HG03439 (cell line): ENCODE measurements at regions not wholly inside any gene's neighbourhood (a gene's known extent, or its start where the extent isn't known, plus 50 kb on each side); places are given as distances from the start of the nearest gene placed in this dataset.

Experiments
- ATAC-seq: cut with Tn5 transposase; IDR thresholded peaks from one replicate; pipeline ENCODE4 v1.9.1; 2021; ENCODE audit warnings: mild to moderate bottlenecking, moderate library complexity; ENCODE audit not compliant: unreplicated experiment

GRCh38 chr12:45585522-45586230 is 143.8 kb upstream of the ARID2 start:
- ATAC-seq, result no peak

DNA sequence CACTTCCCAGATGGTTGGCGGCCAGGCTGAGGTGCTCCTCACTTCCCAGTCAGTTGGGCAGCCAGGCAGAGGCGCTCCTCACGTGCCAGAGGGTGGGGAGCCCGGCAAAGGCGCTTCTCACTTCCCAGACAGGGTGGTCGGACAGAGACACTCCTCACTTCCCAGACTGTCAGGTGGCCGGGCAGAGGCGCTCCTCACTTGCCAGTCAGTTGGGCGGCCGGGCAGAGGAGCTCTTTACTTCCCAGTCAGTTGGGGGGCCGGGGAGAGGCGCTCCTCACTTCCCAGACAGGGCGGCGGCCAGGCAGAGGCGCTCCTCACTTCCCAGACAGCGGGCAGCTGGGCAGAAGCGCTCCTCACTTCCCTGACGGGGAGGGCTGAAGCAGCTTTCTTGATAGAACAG is 143.0 kb upstream of the ARID2 start:
- ATAC-seq, result no peak

DNA sequence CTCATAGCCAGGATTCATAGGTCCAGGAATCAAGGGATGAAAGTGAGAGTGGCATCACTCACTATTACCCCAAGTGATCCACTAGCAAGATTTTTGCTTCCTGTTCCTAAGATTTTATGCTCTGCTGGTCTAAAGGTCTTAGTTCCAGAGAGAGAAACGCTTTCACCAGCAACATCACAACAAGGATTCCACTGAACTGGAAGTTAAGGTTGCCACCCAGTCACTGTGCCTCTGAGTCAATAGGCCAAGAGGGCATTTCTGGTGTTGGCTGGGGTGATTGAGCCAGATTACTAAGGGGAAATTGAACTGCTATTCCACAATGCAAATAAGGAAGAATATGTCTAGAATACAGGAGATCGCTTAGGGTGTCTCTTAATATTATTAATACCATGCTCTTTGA is 142.5 kb upstream of the ARID2 start:
- no peak for ATAC-seq

DNA sequence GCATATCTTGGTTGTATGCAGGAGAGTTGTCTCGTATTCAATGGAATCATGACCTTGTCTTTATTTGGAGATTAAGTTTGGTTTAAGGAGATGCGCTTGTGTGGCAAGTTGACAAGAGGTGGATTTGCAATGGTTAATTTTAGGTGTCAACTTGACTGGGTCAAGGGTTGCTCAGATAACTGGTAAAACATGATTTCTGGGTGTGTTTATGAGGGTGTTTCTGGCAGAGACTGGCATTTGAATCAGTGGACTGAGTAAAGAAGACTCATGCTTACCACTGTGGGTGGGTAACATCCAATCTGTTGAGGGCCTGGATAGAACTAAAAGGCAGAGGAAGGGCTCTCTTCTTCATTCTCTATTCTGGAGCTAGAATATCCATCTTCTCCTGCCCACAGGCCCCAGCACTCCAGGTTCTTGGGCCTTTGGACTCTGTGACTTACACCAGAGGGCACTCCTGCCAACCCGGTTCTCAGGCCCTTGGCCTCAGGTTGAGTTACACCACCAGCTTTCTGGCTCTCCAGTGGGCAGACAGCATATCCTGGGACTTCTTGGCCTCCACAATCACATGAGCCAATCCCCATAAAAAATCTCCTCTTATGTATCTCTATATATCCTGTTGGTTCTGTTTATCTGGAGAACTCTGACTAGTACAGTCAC is 141.5 kb upstream of the ARID2 start:
- no peak for ATAC-seq

DNA sequence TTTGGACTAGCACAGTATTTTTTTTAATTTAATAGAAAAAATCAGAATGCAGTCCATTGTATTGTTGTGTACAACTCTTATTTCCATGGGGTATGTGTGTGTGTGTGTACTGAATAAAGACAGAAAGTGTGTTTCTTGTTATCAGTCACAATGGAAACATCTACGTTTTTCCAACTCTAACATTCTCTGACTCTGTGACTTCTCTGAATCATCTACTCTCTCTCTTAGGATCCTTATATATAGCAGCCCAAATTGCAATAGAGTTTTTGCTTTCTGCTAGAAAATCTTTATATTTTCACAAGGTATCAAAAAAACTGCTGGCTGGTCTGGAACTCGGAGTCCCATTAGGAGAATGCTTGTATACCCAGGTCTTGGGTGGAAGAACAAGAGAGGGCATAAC is 138.9 kb upstream of the ARID2 start:
- ATAC-seq, result no peak

- no peak for ATAC-seq
Observed at GRCh38 chr12:45591635-45592034, 137.9 kb upstream of the ARID2 start.

DNA sequence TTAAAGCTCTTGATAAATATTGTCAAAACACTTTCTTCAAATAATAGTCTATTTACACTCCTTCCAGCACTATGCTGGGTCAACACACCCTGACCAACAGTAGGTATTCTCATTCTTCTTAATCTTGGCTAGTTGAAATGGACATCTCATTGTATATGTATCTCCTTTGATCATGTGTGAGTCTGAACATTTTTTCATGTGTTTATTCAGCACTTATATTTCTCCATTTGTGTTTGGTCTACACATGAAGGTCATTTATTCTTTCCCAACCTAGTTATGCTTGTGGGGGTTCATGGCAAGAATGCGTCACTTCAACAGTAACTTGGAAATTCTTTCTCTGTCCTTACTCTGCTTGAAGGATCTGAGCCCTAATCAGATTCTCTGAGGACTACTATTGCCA is 133.1 kb upstream of the ARID2 start:
- no peak for ATAC-seq

DNA sequence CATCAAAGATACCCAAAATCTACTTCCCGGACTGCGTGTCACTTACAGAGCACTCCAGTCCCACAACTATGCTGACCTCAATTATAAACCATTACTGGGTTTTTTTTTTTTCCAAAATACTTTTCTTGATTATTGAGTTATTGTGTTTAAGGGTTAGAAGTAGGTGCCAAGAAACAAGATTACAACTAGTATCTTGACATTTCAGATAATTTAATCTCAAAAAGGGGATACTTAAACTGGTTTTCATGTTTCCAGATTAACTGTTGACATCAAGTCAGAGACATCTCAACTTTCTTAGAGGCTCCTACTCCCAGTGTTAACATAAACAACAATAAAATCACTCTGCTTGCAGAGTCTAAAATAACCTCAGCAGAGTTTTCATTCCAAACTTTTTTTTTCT is 131.2 kb upstream of the ARID2 start:
- no peak for ATAC-seq

DNA sequence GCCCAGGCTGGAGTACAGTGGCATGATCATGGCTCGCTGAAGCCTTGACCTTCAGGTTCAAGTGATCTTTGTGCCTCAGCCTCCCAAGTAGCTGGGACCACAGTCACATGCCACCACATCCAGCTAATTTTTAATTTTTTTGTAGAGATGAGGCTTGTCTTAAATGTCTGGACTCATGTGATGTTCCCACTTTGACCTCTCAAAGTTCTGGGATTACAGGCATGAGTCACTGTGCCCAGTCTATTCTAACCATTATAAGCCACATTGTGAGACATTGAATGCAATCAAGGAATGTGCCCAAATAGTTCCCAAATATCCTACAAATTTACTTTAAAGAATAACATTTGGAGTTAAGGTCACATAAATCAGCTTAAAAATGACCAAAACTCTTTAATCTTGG is 130.7 kb upstream of the ARID2 start:
- ATAC-seq, result no peak

DNA sequence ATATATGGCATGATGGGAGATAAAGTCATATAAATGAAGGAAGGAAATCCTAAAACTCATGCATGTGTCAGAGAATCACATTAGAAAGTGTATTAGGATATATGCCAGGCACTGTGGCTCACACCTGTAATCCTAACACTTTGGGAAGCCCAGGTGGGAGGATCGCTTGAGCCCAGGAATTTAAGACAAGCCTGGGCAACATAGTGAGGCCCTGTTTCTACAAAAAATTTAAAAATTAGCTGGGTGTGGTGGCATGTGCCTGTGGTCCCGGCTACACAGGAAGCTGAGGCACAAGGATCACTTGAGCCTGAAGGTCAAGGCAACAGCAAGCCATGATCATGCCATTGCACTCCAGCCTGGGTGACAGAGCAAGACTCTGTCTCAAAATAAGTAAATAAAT is 130.3 kb upstream of the ARID2 start:
- ATAC-seq, result no peak

- no peak for ATAC-seq
Observed at GRCh38 chr12:45601390-45601789, 128.1 kb upstream of the ARID2 start.

DNA sequence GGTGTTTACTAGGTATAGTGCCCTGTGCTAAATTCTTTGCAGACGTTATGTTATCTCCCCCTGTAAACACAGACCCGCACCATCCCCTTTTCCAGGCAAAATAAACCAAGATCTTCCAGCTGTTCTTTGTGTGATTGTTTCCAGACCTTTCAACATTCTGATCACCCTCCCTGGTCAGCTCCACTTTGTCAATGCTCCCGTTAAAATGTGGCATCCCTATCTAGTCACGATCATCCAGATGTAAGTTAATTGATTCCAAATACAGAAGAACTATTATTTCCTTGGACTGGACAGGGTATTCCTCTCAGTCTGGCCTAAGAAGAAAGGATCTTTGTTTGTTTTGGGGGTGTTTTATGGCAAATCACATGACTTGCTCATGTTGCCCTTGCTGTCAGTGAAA is 127.6 kb upstream of the ARID2 start:
- ATAC-seq, result no peak

GRCh38 chr12:45605624-45606023 is 123.9 kb upstream of the ARID2 start:
- ATAC-seq, result no peak

DNA sequence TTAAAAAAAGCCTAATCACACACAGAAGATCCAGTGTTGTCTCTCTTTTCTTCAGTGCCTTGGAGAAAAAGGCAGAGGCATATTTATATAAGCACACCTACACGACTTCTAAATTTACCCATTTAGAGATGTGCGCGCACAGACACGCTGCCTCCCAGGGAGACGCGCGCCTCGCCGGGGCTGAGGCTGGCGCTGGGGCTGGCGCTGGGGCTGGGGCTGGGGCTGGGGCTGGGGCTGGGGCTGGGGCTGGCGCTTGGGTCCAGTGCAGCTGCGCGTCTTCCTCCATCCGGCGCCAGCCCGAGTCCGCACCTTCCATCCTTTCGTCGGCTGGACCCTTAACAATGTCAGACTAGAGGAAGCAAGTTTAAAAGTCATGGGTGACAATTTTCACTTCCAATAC is 118.4 kb upstream of the ARID2 start:
- no peak for ATAC-seq

- no peak for ATAC-seq
Observed at GRCh38 chr12:45611495-45611894, 118.0 kb upstream of the ARID2 start.

DNA sequence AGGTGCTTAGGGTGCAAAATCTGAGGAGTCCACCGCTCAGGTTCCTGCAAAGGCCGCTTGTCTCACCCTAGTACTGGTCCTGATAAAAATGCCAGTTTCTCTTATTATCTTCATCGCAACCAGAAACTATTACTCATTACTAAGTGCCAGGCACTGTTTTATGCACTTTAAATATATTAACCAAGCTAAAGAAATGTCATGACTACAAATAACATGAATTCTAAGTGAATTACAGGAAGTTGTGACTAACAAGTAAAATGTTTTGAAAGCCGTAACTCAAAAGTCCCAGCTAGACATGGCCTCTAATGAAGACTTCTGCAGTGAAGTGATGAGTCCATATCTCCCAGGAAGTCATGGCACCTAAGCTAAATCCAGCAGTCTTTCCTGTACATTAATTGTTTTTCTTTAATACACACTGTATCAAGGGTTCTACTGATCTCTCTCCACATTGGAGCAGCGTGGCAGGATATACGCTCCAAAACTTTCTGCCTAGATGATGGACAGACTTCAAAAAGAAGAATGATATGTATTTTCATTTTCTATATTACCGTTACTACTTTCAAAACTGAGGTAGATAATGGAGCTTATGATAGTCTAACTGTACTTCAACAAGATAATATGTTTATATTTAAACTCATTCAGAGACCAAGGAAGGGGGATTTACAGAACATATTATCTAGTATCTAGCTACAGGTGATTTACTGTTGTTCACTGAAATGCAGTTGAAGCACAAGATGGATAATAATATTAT is 117.3 kb upstream of the ARID2 start:
- ATAC-seq, result no peak

DNA sequence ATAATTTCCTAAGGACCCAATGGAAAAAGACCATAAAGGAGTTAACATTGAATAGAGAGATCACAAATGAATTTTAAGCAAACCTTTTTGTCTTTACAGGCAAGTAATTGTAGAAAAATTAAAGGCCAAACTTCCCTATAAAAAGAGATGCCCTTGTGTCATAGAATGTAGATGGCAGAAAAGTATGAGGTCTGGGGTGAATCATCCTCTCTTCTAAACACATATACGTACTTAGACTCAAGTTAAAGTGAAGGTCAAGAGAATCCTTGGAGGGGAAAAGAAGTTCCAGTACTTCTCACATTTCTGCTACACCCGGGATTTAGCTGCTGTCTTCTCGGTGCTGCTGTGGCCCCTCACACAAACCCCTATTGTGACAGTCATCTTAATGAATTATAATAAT is 116.2 kb upstream of the ARID2 start:
- no peak for ATAC-seq

DNA sequence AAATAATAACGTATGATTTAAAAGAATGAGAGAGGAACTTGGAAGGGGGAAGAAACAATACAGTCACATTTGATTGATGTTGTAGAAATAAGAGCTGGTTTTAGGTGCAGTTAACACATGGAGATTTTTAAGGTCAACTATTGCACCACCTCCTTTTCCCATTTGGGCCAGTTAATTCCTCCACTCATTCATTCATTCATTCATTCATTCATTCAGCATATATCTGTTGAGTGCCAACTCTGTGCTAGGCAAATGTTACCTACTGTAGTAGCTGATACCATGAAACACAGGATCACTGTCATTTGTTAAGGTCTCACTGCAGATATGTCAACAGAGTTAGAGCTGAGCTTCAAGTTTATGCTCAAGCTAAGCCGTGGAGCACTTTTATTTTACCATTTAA is 115.7 kb upstream of the ARID2 start:
- ATAC-seq, result no peak

DNA sequence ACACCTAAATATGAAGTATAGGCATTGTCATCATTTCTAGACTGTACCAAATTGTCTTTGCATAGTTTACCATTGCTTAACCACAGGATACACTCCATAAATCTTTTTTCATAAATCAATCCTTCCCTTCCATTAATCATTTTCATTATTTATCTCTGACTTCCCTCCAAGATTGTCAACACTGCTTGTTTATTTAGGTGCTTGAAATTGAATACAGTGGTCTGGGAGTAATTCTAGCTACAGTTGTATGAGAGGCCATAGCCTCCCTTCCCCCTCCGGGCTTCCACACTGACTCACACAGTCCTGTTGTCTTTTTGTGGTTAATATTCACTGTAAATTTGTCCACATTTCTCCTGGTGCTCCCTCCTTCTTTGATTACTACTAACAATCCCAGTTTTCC is 114.2 kb upstream of the ARID2 start:
- ATAC-seq, result no peak

- ATAC-seq, result no peak
Observed at GRCh38 chr12:45619736-45620135, 109.8 kb upstream of the ARID2 start.

DNA sequence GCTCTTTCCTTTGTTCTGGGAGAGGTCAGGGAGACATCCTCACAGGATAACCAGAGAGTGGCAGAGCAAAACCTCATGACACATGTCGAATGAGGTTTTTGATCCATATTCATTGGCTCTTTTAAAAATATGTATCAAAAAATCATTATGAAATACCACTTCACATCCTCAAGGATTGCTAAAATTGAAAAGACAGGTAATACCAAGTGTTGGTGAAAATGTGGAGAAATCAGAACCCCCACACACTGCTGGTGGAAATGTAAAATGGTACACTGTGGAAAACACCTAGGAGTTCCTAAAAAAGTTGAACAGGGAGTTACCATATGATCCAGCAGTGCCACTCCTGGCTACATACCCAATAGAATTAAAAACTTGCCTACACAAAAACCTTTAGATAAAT is 107.8 kb upstream of the ARID2 start:
- ATAC-seq, result no peak

DNA sequence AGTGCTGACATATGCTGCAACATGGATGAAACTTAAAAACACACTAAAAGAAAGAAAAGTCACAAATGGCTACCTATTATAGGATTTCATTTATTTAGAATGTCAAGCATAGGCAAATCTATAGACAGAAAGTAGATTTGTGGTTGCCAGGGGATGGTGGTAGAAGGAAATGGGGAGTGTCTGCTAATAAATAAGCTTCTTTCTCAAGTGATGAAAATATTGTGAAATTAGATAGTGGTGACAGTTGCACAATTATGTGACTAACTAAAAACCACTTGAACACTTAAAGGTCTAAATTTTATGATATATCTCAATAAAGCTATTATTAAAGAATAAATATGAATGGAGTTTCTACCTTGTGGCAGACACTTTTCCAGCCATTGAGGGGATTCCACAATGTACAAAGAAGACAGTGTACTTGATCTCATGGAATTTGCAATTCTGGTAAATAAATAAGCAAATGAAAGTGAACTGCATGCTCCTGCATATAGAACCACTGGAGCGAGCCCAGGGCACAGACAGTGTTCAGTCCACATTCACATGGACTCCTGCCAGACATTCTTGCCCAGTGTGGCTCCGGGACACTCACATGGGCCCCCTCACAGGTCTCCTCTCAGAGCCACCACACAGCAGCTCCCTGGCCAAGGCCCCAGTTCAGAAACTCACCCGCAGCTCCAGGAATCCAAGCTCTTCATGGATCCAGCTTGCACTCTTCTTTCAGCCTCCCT is 107.1 kb upstream of the ARID2 start:
- no peak for ATAC-seq
